ENCODE measurements at regions not wholly inside any gene's neighbourhood (a gene's known extent, or its start where the extent isn't known, plus 50 kb on each side); places are given as distances from the start of the nearest gene placed in this dataset.

DNA sequence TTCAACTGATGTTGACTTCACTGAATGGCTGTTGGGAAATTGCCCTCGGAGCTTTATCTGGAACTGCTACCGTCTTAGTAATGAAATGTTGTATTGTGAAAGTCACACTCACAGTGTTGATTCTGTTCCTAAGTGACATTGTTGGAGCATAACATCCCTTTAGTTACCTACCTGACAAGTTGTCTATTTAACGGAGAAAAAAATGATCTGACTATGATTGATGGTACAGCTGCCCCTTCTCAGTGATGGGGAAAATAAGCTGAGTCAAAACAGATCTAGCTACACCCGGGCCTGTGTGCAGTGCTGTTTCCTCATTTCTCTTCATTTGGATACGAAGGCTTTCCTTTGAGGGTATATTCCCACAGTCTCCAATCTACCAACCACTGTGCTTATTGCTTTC is 472.3 kb upstream of the BRINP3 start:
- H3K9me3 Mint-ChIP-seq, result no peaks in the 10 kb centered on the region
- no peak overlapping the region for H3K27ac Mint-ChIP-seq (ENCODE audit: unreplicated experiment)
- no peaks in the 10 kb centered on the region for H3K27me3 Mint-ChIP-seq (ENCODE audit: low read depth)

GRCh38 chr1:190957565-190957964 is 479.9 kb upstream of the BRINP3 start:
- H3K27me3 Mint-ChIP-seq (ENCODE audit: low read depth), result peaks cover 4% of the 10 kb centered on the region
- no peak overlapping the region for H3K27ac Mint-ChIP-seq (ENCODE audit: unreplicated experiment)
- H3K4me3 Mint-ChIP-seq, result no peak overlapping the region
- TF ChIP-seq, protein P1, sequence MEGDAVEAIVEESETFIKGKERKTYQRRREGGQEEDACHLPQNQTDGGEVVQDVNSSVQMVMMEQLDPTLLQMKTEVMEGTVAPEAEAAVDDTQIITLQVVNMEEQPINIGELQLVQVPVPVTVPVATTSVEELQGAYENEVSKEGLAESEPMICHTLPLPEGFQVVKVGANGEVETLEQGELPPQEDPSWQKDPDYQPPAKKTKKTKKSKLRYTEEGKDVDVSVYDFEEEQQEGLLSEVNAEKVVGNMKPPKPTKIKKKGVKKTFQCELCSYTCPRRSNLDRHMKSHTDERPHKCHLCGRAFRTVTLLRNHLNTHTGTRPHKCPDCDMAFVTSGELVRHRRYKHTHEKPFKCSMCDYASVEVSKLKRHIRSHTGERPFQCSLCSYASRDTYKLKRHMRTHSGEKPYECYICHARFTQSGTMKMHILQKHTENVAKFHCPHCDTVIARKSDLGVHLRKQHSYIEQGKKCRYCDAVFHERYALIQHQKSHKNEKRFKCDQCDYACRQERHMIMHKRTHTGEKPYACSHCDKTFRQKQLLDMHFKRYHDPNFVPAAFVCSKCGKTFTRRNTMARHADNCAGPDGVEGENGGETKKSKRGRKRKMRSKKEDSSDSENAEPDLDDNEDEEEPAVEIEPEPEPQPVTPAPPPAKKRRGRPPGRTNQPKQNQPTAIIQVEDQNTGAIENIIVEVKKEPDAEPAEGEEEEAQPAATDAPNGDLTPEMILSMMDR (conservative IDR thresholded peaks at IDR 0.05), result no peak
- no peaks in the 10 kb centered on the region for H3K36me3 Mint-ChIP-seq (ENCODE audit: low read depth)
- no peak for DNase-seq (ENCODE audit: low read depth, low spot score)
- no peaks in the 10 kb centered on the region for H3K4me1 Mint-ChIP-seq
- H3K9me3 Mint-ChIP-seq, result peaks cover 4% of the 10 kb centered on the region

More for the DNA sequence above, 472.3 kb upstream of the BRINP3 start:
- Mint-ChIP-seq H3K4me3 (no peak overlapping the region), H3K36me3 (ENCODE audit: low read depth) (no peaks in the 10 kb centered on the region), H3K4me1 (peaks cover 9% of the 10 kb centered on the region)
- TF ChIP-seq, protein P1 (conservative IDR thresholded peaks at IDR 0.05), result no peak
- no peak for DNase-seq (ENCODE audit: low read depth, low spot score)

- Mint-ChIP-seq H3K4me1 (no peaks in the 10 kb centered on the region), H3K27ac (ENCODE audit: unreplicated experiment) (no peak overlapping the region), H3K27me3 (ENCODE audit: low read depth) (peaks cover 15% of the 10 kb centered on the region), H3K9me3 (peaks cover 7% of the 10 kb centered on the region), H3K4me3 (no peak overlapping the region), H3K36me3 (ENCODE audit: low read depth) (no peaks in the 10 kb centered on the region)
- no peak for DNase-seq (ENCODE audit: low read depth, low spot score)
- TF ChIP-seq, protein P1 (conservative IDR thresholded peaks at IDR 0.05), result no peak
Observed at GRCh38 chr1:190963321-190963720, 485.7 kb upstream of the BRINP3 start.

- no peak overlapping the region for H3K4me3 Mint-ChIP-seq
- no peaks in the 10 kb centered on the region for H3K4me1 Mint-ChIP-seq
- no peaks in the 10 kb centered on the region for H3K36me3 Mint-ChIP-seq (ENCODE audit: low read depth)
Observed at GRCh38 chr1:190975827-190976226, 498.2 kb upstream of the BRINP3 start.

DNA sequence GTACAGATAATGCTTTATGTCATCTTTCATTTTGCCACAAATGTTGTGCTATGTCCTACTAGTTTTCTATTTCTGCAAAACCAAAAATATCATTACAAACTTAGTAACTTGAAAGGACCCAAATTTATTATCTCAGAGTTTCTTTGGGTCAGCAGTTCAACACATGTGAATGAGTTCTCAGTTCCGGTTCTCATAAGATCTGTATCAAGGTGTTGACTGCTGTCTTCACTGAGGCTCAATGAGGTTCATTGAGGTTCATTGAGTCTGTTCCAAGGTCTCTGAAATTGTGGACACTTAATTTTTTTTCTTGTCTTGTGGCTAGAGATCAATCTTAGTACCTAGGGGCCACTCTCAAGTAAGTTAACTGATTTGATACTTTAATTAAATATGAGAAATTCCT is 525.1 kb upstream of the BRINP3 start:
- no peaks in the 10 kb centered on the region for H3K36me3 Mint-ChIP-seq (ENCODE audit: low read depth)
- H3K27me3 Mint-ChIP-seq (ENCODE audit: low read depth), result peaks cover 2% of the 10 kb centered on the region
- H3K27ac Mint-ChIP-seq (ENCODE audit: unreplicated experiment), result no peak overlapping the region
- peaks cover 3% of the 10 kb centered on the region for H3K9me3 Mint-ChIP-seq
- no peak for DNase-seq (ENCODE audit: low read depth, low spot score)
- H3K4me1 Mint-ChIP-seq, result no peaks in the 10 kb centered on the region
- no peak overlapping the region for H3K4me3 Mint-ChIP-seq
- TF ChIP-seq, protein P1 (conservative IDR thresholded peaks at IDR 0.05), result no peak

More at GRCh38 chr1:190975827-190976226, 498.2 kb upstream of the BRINP3 start:
- TF ChIP-seq, protein P1 (conservative IDR thresholded peaks at IDR 0.05), result no peak
- DNase-seq (ENCODE audit: low read depth, low spot score), result no peak
- H3K27ac Mint-ChIP-seq (ENCODE audit: unreplicated experiment), result no peak overlapping the region
- no peaks in the 10 kb centered on the region for H3K9me3 Mint-ChIP-seq
- H3K27me3 Mint-ChIP-seq (ENCODE audit: low read depth), result no peaks in the 10 kb centered on the region

DNA sequence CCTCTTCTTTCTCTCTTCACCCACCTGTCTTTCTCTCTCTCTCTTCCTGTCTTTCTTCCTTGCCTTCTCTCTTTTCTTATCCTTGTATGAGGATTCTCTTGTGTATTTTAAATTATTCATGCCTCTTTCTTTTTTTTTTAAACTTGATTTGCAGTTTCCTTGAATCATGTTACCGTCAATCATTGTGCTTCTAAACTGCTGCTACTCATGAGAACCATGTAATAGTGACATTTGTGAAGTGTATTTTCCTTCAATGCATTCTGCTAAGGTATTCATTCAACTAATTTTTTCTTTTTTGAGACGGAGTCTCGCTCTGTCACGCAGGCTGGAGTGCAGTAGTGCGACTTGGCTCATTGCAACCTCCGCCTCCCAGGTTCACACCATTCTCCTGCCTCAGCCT is 539.1 kb upstream of the BRINP3 start:
- no peaks in the 10 kb centered on the region for H3K36me3 Mint-ChIP-seq (ENCODE audit: low read depth)
- H3K4me1 Mint-ChIP-seq, result no peaks in the 10 kb centered on the region
- DNase-seq (ENCODE audit: low read depth, low spot score), result no peak
- TF ChIP-seq, protein P1 (conservative IDR thresholded peaks at IDR 0.05), result no peak
- peaks cover 4% of the 10 kb centered on the region for H3K9me3 Mint-ChIP-seq
- no peak overlapping the region for H3K27ac Mint-ChIP-seq (ENCODE audit: unreplicated experiment)
- no peak overlapping the region for H3K4me3 Mint-ChIP-seq
- H3K27me3 Mint-ChIP-seq (ENCODE audit: low read depth), result no peaks in the 10 kb centered on the region

All from neural crest cell (in vitro differentiated cells).